22Rv1 (cell line): ENCODE measurements at regions not wholly inside any gene's neighbourhood (a gene's known extent, or its start where the extent isn't known, plus 50 kb on each side); places are given as distances from the start of the nearest gene placed in this dataset.

Experiments
- H3K27ac ChIP-seq: fragments of 450-650 bp; 2 replicates; pipeline ENCODE4 v1.5.1; 2017
- ZFX ChIP-seq: fragments of 450-650 bp; IDR thresholded peaks from 2 replicates; pipeline ENCODE4 v1.6.1; 2017; ENCODE audit warnings: antibody characterized with exemption, borderline replicate concordance
- TF ChIP-seq, protein P1 (sequence below): fragments of 450-650 bp; IDR thresholded peaks from 2 replicates; pipeline ENCODE4 v1.5.1; 2017; ENCODE audit warnings: mild to moderate bottlenecking

DNA sequence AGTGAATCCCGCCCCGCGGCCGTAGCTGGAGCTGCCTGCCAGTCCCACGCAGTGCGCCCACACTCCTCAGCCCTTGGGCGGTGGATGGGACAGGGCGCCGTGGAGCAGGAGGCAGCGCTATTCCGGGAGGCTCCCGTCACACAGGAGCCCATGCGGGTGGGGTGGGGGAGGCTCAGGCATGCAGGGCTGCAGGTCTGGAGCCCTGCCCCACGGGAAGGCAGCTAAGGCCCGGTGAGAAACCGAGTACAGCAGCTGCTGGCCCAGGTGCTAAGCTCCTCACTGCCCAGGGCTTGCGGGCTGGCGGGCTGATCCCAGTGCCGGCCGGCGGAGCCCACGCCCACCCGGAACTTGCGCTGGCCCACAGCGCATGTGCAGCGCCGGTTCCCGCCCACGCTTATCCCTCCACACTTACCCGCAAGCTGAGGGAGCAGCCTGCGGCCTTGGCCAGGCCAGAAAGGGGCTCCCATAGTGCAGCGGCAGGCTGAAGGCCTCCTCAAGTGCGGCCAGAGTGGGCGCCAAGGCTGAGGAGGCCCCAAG, 1152.8 kb upstream of the CELF4 start:
- TF ChIP-seq, protein P1, sequence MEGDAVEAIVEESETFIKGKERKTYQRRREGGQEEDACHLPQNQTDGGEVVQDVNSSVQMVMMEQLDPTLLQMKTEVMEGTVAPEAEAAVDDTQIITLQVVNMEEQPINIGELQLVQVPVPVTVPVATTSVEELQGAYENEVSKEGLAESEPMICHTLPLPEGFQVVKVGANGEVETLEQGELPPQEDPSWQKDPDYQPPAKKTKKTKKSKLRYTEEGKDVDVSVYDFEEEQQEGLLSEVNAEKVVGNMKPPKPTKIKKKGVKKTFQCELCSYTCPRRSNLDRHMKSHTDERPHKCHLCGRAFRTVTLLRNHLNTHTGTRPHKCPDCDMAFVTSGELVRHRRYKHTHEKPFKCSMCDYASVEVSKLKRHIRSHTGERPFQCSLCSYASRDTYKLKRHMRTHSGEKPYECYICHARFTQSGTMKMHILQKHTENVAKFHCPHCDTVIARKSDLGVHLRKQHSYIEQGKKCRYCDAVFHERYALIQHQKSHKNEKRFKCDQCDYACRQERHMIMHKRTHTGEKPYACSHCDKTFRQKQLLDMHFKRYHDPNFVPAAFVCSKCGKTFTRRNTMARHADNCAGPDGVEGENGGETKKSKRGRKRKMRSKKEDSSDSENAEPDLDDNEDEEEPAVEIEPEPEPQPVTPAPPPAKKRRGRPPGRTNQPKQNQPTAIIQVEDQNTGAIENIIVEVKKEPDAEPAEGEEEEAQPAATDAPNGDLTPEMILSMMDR = no peak
- TF ChIP-seq ZFX = no peak
- H3K27ac ChIP-seq = no peak overlapping the region

DNA sequence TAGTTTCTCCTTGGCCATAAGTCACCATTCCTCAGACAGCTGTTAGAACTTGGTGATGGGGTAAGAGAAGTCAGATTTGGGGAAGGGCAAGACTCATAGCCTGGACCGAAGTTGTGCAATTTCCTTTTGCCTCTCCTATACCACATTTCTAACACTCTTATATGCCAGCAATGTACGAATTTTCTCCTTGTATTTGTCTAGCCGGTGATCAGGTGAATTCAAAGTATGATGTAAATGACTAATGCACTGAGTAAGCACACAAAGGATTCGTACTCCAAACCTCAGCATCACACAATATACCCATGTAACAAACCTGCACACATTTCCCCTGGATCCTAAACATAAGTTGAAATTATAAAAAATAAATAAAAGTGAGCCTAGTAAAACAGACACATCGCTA, 1143.5 kb upstream of the CELF4 start:
- TF ChIP-seq, protein P1 = no peak
- TF ChIP-seq ZFX = no peak
- no peak overlapping the region for H3K27ac ChIP-seq

DNA sequence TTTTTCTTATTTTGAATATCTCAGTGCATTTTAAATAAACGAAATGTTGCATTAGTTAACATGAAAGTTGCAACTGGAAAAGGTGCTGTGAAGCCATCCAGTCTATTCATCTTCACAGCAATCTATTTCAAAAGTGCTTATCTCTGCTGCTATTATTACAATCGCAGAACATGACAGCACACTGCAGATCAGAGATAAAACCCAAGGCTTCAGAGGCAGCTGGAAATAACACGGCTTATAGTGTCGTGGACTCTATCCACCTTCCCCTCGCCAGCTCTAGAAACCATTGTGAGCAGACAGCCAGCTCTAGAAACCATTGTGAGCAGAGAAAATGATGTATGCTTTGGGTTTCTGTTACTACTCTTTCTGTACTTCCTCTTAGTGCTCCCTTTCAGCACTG, 1140.8 kb upstream of the CELF4 start:
- no peak overlapping the region for H3K27ac ChIP-seq
- no peak for TF ChIP-seq ZFX
- TF ChIP-seq, protein P1 = no peak

DNA sequence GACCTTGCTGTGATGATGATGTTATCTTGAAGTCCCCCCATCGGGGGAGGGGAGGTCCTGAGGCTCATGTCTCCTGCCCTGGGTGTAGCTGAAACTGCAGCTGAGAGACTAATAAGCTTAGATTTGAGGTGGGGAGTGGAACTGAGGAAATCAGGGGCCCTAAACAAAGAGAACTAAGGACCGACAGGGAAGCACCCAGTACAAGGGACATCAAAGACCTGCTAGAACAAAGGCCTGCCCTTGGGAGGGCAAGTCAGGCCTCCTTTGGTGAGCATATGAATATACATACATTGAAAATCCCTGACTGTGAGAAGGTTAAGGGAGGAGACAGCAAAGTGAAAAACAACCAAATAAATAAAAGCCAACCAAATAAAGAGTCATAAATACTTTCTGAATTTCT, 1132.5 kb upstream of the CELF4 start:
- TF ChIP-seq ZFX = no peak
- TF ChIP-seq, protein P1 = no peak
- no peak overlapping the region for H3K27ac ChIP-seq

DNA sequence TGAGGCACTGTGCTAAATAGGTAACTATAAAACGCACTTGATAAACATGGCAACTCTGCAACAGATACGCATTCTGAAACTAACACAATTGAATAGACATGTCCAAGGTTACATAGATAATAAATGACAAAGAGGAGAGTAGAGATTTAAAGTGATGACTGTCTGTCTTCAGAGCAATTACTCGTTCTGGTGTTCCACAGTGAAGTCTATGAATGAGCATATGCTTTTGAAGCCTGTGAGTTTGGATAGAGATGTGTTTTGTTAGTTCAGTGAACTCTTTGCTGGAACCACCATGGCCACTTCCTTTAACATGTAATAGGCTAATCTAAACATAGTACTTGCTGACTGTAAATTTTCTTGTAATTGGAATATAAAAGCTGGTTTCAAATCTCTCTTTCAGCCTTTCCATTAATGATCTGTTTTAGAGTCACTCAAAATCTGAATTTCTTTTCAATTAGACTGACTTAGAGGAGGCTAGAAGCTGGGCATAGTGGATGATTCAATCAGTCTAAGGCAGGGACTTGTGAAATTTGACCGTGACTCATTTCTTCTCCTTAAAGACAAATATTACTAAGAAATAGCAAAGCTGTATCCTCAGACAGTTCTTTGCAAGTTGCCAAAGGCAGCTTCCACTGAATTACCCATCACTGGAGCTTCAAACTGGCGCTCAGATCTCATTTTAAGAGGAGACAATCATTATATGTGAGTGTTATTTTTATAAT, 1130.1 kb upstream of the CELF4 start:
- no peak for TF ChIP-seq ZFX
- TF ChIP-seq, protein P1 = no peak
- no peak overlapping the region for H3K27ac ChIP-seq

DNA sequence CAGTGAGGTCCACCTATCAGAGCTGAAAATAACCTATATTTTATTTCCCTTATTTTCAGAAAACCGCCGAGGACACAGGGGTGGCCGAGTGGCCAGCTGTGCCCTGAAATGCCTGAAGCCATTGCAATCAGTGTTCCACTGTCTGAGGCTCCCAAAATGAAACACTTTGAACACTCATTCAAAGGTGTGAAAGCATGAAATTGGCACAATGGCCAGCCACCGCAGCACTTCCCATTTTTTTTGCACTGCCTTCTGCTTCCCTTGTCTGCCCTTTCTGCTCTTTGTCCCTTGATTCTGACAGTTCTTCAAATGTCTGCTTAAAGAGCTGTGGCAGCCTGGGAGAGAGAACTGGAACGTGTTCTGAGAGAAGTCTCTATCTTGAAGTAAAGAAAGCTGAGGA, 1127.5 kb upstream of the CELF4 start:
- no peak for TF ChIP-seq ZFX
- H3K27ac ChIP-seq = no peak overlapping the region

DNA sequence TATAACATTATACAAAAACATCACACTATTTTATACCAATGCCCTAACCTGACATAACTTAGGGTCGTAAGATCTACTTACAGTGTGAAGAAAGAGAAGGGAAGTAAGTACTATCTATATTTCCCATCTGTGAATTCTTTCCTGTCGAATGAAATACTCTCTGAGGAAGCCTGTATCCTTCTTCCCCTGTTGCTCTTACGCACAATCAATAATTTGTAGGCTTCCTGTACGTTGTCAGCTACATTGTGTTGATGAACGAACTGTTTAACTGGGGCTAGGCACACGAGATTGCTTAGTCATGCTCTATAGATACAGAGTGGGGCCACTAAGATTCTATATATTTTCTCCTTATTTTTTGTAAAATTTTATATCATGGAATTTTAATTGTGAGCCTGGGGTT, 1125.0 kb upstream of the CELF4 start:
- TF ChIP-seq, protein P1 = no peak
- TF ChIP-seq ZFX = no peak

DNA sequence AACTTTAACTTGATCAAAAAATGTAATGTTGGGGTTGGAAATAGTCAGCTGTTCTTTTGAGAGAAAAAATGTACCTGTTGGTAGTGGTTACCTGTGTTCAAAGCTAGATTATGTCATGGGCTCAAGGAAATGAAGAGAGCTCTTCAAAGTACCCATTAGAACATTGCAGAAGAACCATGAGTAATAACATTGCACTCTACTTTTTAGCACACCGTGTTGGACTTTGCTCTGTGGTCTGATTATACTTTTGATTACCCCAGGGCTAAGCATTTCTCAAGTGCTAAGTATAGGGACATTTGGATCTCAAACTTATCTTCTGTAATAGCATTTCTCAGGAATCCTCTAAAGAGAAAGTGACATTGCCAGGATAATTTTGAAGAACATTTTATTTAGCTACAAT, 1122.8 kb upstream of the CELF4 start:
- TF ChIP-seq ZFX = no peak
- TF ChIP-seq, protein P1 = no peak
- H3K27ac ChIP-seq = no peak overlapping the region

More for the DNA sequence above, 1125.0 kb upstream of the CELF4 start:
- no peak overlapping the region for H3K27ac ChIP-seq
